ENCODE measurements at regions not wholly inside any gene's neighbourhood (a gene's known extent, or its start where the extent isn't known, plus 50 kb on each side); places are given as distances from the start of the nearest gene placed in this dataset.

DNA sequence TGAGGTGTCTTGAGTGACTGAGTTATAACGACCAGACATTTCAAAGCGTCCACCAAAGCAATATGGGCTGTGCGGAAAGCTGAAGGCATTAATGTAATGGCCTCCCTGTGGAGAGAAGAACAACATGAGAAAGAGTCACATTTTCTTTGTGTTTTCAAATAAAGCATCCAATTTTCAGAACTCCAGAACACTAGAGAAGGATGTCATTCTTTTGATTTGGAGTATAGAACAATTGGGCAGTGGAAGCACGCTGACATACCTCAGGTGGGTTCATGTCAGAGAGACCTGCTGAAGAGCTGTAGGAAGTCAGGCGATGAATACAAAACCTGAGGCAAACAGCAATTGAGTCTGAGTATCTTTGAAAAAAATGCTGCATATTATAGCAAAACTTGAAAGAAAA, 556.5 kb downstream of the GABRG2 start:
- no peak for DNase-seq
- no peak for FAIRE-seq

GRCh38 chr5:162637481-162637880, 569.9 kb downstream of the GABRG2 start:
- H3K27me3 ChIP-seq (ENCODE audit: control insufficient read depth, insufficient read depth, low read length): no peaks in the 10 kb centered on the region
- DNase-seq (no peak), FAIRE-seq (no peak)
- H3K9ac ChIP-seq (ENCODE audit: low read length in 3 of 3): no peak overlapping the region
- H3K9me3 ChIP-seq (ENCODE audit: control insufficient read depth in 2 of 3, insufficient read depth in 1 of 3, low read length in 3 of 3): peaks cover 0 to 3% (median 0%) of the 10 kb centered on the region in 3 donors
- no peaks in the 10 kb centered on the region for H3K36me3 ChIP-seq (ENCODE audit: control insufficient read depth in 2 of 3, insufficient read depth in 3 of 3, low read length in 3 of 3)
- no peak overlapping the region for H3K27ac ChIP-seq (ENCODE audit: low read depth in 2 of 2, low read length in 2 of 2)
- no peaks in the 10 kb centered on the region for H3K4me1 ChIP-seq (ENCODE audit: control insufficient read depth in 2 of 3, insufficient read depth in 2 of 3, low read depth in 1 of 3, low read length in 3 of 3)
- H3K4me3 ChIP-seq (ENCODE audit: low read length in 3 of 3): no peak overlapping the region
- TF ChIP-seq, protein P1, sequence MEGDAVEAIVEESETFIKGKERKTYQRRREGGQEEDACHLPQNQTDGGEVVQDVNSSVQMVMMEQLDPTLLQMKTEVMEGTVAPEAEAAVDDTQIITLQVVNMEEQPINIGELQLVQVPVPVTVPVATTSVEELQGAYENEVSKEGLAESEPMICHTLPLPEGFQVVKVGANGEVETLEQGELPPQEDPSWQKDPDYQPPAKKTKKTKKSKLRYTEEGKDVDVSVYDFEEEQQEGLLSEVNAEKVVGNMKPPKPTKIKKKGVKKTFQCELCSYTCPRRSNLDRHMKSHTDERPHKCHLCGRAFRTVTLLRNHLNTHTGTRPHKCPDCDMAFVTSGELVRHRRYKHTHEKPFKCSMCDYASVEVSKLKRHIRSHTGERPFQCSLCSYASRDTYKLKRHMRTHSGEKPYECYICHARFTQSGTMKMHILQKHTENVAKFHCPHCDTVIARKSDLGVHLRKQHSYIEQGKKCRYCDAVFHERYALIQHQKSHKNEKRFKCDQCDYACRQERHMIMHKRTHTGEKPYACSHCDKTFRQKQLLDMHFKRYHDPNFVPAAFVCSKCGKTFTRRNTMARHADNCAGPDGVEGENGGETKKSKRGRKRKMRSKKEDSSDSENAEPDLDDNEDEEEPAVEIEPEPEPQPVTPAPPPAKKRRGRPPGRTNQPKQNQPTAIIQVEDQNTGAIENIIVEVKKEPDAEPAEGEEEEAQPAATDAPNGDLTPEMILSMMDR (IDR thresholded peaks at IDR 0.05; ENCODE audit: borderline replicate concordance, extremely low read depth, insufficient read depth): no peak
- intact Hi-C loops (cut with DNase I): no loop called here

More for the DNA sequence above, 556.5 kb downstream of the GABRG2 start:
- H3K4me1 ChIP-seq (ENCODE audit: control insufficient read depth in 2 of 3, insufficient read depth in 2 of 3, low read depth in 1 of 3, low read length in 3 of 3): no peaks in the 10 kb centered on the region
- H3K36me3 ChIP-seq (ENCODE audit: control insufficient read depth in 2 of 3, insufficient read depth in 3 of 3, low read length in 3 of 3): no peaks in the 10 kb centered on the region
- H3K9ac ChIP-seq (ENCODE audit: low read length in 3 of 3): no peak overlapping the region
- H3K4me3 ChIP-seq (ENCODE audit: low read length in 3 of 3): no peak overlapping the region
- H3K27me3 ChIP-seq (ENCODE audit: control insufficient read depth, insufficient read depth, low read length): no peaks in the 10 kb centered on the region
- TF ChIP-seq, protein P1 (IDR thresholded peaks at IDR 0.05; ENCODE audit: borderline replicate concordance, extremely low read depth, insufficient read depth): no peak
- intact Hi-C loops (cut with DNase I): no loop called here
- H3K27ac ChIP-seq (ENCODE audit: low read depth in 2 of 2, low read length in 2 of 2): no peak overlapping the region
- peaks cover 0 to under 1% (median 0%) of the 10 kb centered on the region in 3 donors for H3K9me3 ChIP-seq (ENCODE audit: control insufficient read depth in 2 of 3, insufficient read depth in 1 of 3, low read length in 3 of 3)

- Histone ChIP-seq H3K9me3 (ENCODE audit: control insufficient read depth in 2 of 3, insufficient read depth in 1 of 3, low read length in 3 of 3) (peaks cover 0 to 3% (median 0%) of the 10 kb centered on the region in 3 donors), H3K4me3 (ENCODE audit: low read length in 3 of 3) (no peak overlapping the region), H3K27me3 (ENCODE audit: control insufficient read depth, insufficient read depth, low read length) (no peaks in the 10 kb centered on the region), H3K4me1 (ENCODE audit: control insufficient read depth in 2 of 3, insufficient read depth in 2 of 3, low read depth in 1 of 3, low read length in 3 of 3) (no peaks in the 10 kb centered on the region), H3K9ac (ENCODE audit: low read length in 3 of 3) (no peak overlapping the region), H3K36me3 (ENCODE audit: control insufficient read depth in 2 of 3, insufficient read depth in 3 of 3, low read length in 3 of 3) (no peaks in the 10 kb centered on the region), H3K27ac (ENCODE audit: low read depth in 2 of 2, low read length in 2 of 2) (no peak overlapping the region)
- FAIRE-seq (no peak), DNase-seq (no peak)
- TF ChIP-seq, protein P1 (IDR thresholded peaks at IDR 0.05; ENCODE audit: borderline replicate concordance, extremely low read depth, insufficient read depth): no peak
- intact Hi-C loops (cut with DNase I): no loop called here
Measured at GRCh38 chr5:162638849-162639248, 571.3 kb downstream of the GABRG2 start.

Measured in kidney (tissue), 13 donors.